ENCODE measurements at regions not wholly inside any gene's neighbourhood (a gene's known extent, or its start where the extent isn't known, plus 50 kb on each side); places are given as distances from the start of the nearest gene placed in this dataset.
"Not testable (repeated sequence)": the region's sequence is repeated elsewhere in the genome, so short reads cannot be mapped to it uniquely, and the experiment has no call there.

- no peak for DNase-seq
- intact Hi-C loops (cut with DNase I): no loop called here
Measured at GRCh38 chr5:56313596-56313995, 80.5 kb upstream of the ANKRD55 start.

- no peak for DNase-seq
Measured at GRCh38 chr5:56313004-56313531, 79.9 kb upstream of the ANKRD55 start.

GRCh38 chr5:56311306-56311905, 78.3 kb upstream of the ANKRD55 start:
- DNase-seq: no peak
- intact Hi-C loops (cut with DNase I): no loop called here

More at GRCh38 chr5:56313004-56313531, 79.9 kb upstream of the ANKRD55 start:
- intact Hi-C loops (cut with DNase I): no loop called here

DNA sequence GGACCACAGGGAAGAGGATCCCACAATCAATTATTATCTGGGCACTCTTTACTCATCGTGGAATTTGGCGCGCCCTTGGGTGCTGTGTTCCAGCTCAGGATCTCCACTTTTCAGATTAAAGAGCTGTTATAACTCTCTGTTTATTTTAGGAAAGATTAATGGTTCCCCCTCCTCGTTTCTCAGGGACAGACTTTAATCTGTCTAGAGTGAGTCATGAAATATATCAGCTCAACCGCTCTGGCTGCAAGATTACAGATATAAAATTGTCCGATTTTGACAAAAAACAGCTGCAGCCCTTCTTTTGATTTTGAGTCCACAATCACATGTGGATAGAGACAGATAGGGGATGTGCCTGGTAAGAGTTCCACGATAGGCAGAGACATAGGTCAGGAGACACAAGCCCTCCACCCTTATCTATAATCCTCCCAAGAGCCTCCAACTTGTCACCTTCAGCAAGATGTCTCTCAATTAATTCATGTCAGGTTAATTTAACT, 77.6 kb upstream of the ANKRD55 start:
- no peak for DNase-seq
- intact Hi-C loops (cut with DNase I): no loop called here

- intact Hi-C loops (cut with DNase I): no loop called here
- DNase-seq: no peak
Measured at GRCh38 chr5:56309262-56309826, 76.2 kb upstream of the ANKRD55 start.

GRCh38 chr5:56307714-56308333, 74.7 kb upstream of the ANKRD55 start:
- DNase-seq: no peak
- intact Hi-C loops (cut with DNase I): no loop called here

DNA sequence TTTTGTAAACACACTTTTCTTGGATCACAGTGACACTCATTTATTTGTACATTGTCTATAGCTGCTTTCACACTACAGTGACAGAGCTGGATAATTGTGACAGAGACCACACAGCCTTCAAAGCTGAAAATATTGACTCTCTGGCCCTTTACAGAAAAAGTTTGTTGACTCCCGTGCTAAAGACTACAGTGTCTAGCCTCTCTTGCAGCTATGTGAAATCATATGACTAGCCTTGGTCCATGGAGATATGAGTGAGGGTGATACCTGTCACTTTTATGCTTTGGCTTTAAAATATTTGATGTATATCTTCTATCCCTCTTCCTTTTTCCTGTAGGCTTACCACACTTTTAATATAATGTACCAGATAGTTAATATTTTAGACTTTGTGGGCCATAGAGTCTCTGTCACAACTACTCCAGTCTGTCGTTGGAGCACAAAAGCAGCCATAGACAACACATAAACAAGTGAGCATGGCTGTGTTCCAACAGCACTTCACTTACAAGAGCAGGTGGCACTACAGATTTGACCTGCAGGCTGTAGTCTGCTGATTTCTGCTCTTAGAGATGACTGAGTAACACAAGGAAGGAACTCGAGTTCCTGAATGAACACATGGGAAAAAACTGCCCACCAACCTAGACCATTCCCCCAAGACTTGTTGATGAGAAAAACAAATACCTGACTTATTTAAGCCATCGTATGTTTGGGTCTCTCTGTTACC, 73.5 kb upstream of the ANKRD55 start:
- no peak for DNase-seq
- intact Hi-C loops (cut with DNase I): no loop called here

DNA sequence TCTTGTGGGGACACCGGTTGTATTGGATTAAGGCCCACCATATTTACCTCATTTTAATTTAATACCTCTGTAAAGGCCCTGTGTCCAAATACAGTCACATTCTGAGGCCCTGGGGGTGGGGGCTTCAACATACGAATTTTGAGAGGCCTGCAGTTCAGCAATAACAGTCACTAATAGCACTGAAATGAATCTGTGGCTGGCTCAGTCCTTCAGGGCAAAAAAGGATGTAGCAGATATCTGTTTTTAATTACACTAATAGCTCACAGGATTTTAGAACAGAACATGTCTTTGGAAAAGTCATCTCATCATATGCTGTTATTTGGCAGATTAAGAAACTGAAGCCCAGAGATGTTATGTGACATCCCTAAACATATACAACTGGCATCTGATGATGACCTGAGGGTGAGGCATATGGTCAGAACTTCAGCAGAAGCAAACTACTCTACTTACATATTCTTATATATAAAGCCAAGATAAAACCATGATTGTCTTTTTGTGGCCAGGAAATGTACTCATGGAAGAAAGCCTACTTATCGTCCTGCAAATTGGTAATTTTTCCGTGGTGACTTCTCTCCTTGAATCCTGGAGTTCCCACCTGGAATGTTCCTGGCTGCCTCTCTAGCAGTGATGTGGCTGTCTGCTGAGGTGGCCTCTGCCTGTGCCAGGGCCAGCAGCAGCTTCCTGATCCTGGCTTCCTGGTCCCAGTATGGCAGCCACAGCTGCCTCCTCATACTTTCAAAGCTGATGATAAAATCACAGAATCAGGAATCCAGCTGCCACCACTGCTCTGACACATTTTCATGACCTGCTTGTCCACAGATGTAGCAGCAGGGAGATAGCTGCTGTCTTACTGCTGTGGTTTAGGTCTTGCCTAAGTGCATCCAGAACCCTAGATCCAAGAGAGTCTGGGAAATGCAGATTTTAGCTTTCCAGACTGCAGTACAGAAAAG, 72.1 kb upstream of the ANKRD55 start:
- intact Hi-C loops (cut with DNase I): no loop called here
- no peak for DNase-seq

GRCh38 chr5:56303511-56303910, 70.4 kb upstream of the ANKRD55 start:
- intact Hi-C loops (cut with DNase I): no loop called here
- DNase-seq: no peak

DNA sequence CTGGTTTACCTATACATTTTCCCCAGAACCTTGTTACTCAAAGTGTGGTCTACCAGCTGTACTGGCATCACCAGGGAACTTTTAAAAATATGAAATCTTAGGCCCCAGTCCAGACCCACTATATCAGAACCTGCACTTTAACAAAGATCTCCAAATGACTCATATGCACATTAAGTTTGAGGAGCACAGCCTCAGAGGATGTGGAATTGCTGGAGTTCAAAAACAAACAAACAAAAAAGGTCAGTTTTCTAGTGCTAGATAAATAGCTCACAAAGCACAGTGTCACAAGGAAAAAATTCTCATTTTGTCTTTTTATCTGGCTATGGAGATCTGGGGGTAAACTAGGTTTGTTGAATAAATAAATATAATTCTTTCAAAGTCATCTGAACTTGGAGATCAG, 68.9 kb upstream of the ANKRD55 start:
- intact Hi-C loops (cut with DNase I): no loop called here
- DNase-seq: no peak

DNA sequence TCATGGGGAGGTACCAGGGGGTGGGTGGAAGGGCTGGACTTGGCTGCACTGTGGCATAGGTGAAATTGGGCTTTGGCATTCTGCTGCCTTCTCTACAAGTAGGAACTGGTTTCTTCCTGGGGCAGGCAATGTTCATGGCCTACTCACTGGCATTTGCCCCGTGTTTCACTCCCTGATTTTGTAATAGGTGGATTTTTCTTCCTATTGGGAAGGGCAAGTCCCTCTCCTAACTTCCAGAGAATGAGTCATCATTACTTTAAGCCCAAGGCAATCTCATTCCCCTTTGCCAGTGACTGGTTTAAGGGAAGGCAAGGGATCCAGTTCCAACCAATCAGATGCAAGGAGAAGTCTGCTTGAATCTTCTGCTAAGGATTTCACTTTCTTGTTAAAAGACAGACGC, 67.9 kb upstream of the ANKRD55 start:
- no peak for DNase-seq
- intact Hi-C loops (cut with DNase I): no loop called here

DNA sequence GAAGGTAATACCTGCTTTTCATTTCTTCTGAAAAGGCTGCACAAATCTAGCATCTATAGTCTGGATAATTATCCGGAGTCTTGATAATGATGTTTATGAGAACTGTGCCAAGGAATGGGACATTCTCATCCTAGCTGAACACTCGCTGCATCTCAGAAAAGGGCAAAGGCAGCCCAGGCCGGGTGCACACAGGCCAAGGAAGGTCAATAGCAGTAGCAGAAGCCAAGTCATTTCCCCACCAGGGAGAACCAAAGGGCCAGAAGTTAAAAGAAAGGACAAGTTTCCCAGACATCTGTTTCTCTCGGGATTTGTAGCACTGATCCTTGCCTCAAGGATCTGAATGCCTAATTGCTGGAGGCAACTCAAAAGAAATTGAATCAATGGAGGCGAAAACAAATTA, 66.1 kb upstream of the ANKRD55 start:
- DNase-seq: no peak
- intact Hi-C loops (cut with DNase I): no loop called here

DNA sequence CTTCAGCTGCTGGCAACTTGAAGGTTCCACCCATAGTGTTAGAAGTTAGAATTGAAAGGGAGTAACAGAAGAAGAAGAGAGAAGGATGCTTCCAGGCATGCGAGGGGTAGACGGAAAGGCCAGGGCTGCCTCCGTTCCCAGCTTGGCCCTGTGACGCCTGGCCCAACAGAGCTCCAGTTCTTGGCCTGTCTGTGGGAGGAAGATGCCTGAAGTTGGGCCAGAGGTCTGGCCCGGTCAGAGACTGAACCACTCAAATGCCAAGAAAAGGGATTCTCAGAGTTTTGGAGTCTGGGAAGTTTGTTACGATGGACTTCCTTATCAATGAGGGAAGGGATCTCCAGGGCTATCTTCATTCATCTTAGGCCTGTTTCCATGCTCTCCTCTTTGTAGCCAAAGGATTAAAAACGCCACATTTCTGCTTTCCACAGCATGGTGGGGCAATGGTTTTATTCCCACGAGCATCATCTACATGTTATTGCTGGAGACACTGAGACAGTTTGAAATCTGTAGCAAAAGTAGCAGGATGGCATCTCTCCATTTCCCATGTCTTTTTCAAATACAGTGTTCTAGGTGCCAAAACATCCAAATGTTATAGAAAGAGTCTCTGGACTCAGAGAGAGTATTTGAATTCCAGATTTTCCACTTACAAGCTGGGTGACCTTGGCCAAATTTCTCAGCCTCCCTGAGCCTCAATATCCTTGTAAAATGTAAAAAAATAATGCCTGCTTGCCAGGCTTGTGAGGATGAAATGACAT, 65.4 kb upstream of the ANKRD55 start:
- DNase-seq: no peak
- intact Hi-C loops (cut with DNase I): no loop called here

- no peak for DNase-seq
- intact Hi-C loops (cut with DNase I): no loop called here
Measured at GRCh38 chr5:56297851-56298250, 64.7 kb upstream of the ANKRD55 start.

DNA sequence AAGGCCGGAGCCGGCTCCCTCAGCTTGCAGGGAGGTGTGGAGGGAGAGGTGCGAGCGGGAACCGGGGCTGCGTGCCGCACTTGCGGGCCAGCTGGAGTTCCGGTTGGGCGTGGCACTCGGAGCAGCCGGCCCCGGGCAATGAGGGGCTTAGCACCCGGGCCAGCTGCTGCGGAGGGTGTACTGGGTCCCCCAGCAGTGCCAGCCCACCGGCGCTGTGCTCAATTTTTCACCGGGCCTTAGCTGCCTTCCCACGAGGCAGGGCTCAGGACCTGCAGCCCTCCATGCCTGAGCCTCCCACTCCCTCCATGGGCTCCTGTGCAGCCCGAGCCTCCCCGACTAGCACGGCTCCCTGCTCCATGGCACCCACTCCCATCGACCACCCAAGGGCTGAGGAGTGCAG, 62.2 kb upstream of the ANKRD55 start:
- intact Hi-C loops (cut with DNase I); DNase-seq: not testable (repeated sequence)

DNA sequence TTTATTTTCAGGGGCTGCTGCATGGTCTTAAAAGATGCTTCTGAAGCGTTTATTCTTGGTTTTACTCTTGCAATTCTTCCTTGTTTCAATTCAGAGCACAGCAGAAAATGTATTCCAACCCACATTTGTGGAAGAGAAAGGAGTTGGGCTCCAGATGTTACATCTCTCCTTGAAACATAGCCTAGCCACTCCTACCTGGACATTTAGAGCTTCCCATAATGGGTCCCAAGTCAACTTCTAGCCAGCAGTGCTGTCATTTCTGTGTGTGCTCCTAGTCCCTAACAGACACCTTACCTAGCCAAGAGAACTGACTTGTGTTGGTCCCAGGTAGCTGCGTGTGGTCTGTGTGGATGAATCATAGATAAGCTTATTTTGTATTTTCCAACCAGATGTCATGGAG, 61.2 kb upstream of the ANKRD55 start:
- no peak for DNase-seq

DNA sequence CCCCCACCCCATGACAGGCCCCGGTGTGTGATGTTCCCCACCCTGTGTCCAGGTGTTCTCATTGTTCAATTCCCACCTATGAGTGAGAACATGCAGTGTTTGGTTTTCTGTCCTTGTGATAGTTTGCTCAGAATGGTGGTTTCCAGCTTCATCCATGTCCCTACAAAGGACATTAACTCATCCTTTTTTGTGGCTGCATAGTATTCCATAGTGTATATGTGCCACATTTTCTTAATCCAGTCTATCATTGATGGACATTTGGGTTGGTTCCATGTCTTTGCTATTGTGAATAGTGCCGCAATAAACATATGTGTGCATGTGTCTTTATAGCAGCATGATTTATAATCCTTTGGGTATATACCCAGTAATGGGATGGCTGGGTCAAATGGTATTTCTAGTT, 59.7 kb upstream of the ANKRD55 start:
- DNase-seq; intact Hi-C loops (cut with DNase I): not testable (repeated sequence)

More for the DNA sequence above, 61.2 kb upstream of the ANKRD55 start:
- intact Hi-C loops (cut with DNase I): no loop called here
